ENCODE measurements at regions not wholly inside any gene's neighbourhood (a gene's known extent, or its start where the extent isn't known, plus 50 kb on each side); places are given as distances from the start of the nearest gene placed in this dataset.

DNA sequence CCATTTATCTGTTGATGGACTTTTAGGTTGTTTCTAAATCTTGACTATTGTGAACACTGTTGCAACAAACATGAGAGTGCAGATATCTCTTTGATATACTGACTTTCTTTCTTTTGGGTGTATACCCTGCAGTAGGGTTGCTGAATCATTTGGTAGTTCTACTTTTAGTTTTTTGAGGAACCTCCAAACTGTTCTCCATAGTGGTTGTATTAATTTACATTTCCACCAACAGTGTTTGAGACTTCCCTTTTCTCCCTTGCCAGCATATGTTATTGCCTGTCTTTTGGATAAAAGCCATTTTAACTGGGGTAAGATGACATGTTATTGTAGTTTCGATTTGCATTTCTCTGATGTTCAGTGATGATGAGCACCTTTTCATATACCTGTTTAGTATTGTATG, 330.0 kb downstream of the DDX10 start:
- no peak overlapping the region for H3K4me3 ChIP-seq (ENCODE audit: low read length)
- TF ChIP-seq, protein P1, sequence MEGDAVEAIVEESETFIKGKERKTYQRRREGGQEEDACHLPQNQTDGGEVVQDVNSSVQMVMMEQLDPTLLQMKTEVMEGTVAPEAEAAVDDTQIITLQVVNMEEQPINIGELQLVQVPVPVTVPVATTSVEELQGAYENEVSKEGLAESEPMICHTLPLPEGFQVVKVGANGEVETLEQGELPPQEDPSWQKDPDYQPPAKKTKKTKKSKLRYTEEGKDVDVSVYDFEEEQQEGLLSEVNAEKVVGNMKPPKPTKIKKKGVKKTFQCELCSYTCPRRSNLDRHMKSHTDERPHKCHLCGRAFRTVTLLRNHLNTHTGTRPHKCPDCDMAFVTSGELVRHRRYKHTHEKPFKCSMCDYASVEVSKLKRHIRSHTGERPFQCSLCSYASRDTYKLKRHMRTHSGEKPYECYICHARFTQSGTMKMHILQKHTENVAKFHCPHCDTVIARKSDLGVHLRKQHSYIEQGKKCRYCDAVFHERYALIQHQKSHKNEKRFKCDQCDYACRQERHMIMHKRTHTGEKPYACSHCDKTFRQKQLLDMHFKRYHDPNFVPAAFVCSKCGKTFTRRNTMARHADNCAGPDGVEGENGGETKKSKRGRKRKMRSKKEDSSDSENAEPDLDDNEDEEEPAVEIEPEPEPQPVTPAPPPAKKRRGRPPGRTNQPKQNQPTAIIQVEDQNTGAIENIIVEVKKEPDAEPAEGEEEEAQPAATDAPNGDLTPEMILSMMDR (IDR thresholded peaks at IDR 0.05; ENCODE audit: insufficient read depth, low read depth, low read length, missing control alignments), result no peak
- no peak for DNase-seq (ENCODE audit: low read depth)

DNA sequence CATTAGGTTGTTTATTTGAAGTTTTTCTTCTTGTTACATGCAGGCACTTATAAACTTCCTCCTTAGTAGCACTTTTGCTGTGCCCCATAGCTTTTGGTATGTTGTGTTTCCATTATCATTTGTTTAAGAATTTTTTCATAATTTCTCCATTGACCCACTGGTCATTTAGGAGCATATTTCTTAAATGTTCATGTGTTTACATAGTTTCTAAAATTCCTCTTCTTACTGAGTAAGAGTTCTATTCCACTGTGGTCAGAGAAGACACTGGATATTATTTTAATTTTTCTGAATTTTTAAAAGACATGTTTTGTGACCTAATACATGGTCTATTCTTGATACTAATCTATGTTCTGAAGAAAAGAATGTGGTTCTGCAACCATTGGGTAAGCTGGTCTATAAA, 333.0 kb downstream of the DDX10 start:
- no peak overlapping the region for H3K4me3 ChIP-seq (ENCODE audit: low read length)
- TF ChIP-seq, protein P1 (IDR thresholded peaks at IDR 0.05; ENCODE audit: insufficient read depth, low read depth, low read length, missing control alignments), result no peak
- DNase-seq (ENCODE audit: low read depth), result no peak

DNA sequence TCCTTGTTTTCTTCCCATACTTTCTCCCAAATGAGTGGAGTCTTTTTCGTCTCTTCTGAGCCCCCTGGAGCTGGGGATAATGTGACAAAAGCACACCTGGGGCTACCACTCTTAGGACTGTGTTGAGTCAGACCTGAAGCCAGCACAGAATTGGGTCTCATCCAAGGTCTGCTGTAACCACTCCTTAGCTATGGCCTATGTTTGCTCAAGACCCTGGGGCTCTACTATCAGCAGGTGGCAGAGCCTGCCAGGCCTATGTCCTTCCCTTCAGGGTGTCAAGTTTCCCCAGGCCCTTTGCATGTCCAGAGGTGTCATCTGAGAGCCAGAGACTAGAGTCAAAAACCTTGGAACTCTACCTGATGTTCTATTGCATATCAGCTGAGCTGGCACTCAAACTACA, 335.7 kb downstream of the DDX10 start:
- peak; percentile 25 for DNase-seq (ENCODE audit: low read depth)
- H3K4me3 ChIP-seq (ENCODE audit: low read length), result no peak overlapping the region
- TF ChIP-seq, protein P1 (IDR thresholded peaks at IDR 0.05; ENCODE audit: insufficient read depth, low read depth, low read length, missing control alignments), result no peak

DNA sequence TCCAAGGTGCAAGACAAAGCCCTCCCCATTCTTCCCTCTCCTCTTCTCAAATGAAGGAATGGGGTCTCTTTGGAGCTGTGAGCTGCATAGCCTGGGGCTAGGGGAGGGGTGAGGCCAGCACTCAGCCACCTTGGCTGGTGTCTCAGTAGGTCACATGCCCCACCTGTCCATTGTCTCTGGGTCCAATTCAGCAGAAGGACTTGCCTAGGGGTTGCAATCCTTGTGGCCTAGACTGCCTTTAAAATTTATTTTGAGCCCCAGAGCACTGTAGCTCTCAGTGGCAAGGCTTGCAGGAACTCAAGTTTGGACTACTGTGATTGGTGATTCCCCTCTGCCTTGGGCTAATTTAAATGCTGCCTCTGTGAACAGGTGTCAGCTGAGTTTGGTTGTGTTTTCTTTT, 336.7 kb downstream of the DDX10 start:
- H3K4me3 ChIP-seq (ENCODE audit: low read length), result no peak overlapping the region
- DNase-seq (ENCODE audit: low read depth), result no peak
- TF ChIP-seq, protein P1 (IDR thresholded peaks at IDR 0.05; ENCODE audit: insufficient read depth, low read depth, low read length, missing control alignments), result no peak

DNA sequence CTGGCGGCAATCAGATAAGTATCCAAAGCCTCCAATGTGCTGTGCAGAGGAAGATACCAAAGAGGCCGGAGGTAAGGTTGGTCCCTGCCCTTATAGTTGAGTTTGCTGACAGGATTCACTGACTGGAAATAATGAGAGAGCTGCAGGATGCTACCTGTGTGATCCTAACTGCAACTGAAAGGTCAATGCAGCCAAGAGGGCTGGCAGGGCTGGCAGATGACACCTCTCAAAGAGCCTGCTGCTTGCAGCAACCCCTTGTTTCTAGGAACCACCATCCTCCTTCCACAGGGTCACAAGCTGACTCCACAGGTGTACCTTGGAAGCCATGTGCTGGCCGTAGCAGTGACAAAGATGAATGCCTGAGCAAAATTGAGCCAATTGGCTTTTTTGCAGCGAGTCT, 348.1 kb downstream of the DDX10 start:
- TF ChIP-seq, protein P1 (IDR thresholded peaks at IDR 0.05; ENCODE audit: insufficient read depth, low read depth, low read length, missing control alignments), result no peak
- no peak for DNase-seq (ENCODE audit: low read depth)
- H3K4me3 ChIP-seq (ENCODE audit: low read length), result no peak overlapping the region

DNA sequence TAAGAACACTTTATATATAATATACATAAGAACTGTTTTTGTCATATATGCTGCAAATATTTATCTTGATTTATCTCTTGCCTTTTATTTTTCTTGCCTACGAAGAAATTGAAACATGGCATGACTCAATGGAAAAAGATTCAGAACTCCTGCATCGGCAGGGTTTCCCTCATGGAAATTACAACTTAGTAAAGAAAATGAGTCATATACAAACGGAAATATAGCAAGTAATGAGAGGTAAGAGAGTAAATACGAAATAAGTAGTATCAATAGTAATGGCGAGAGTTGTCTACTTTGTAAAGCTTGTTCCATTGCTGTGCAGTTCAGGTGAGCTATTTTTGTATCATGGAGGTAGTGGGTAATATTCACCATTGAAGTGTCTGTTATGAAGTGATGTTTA, 350.4 kb downstream of the DDX10 start:
- H3K4me3 ChIP-seq (ENCODE audit: low read length), result no peak overlapping the region
- TF ChIP-seq, protein P1 (IDR thresholded peaks at IDR 0.05; ENCODE audit: insufficient read depth, low read depth, low read length, missing control alignments), result no peak
- DNase-seq (ENCODE audit: low read depth), result peak; percentile 80

DNA sequence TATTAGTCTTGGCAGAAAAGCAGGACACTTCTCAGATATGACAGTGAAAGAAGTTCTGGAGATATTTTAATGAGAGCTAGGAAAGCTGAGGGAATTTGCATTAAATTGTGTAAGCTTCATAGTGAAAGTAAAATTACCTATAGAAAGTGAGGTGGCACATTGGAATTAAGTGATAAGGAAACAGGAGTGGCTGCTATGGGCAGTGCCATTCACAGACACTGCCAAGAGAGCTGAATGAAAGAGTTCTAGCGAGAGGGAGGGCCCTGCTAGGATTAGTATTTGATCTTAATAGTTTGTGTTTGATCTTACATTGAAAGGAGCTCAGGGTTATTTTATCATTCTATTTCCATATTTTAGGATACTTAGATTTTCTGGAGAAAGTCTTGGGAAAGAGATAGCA, 351.9 kb downstream of the DDX10 start:
- peak; percentile 29 for DNase-seq (ENCODE audit: low read depth)
- H3K4me3 ChIP-seq (ENCODE audit: low read length), result no peak overlapping the region
- TF ChIP-seq, protein P1 (IDR thresholded peaks at IDR 0.05; ENCODE audit: insufficient read depth, low read depth, low read length, missing control alignments), result no peak
